ENCODE measurements at regions not wholly inside any gene's neighbourhood (a gene's known extent, or its start where the extent isn't known, plus 50 kb on each side); places are given as distances from the start of the nearest gene placed in this dataset.

DNA sequence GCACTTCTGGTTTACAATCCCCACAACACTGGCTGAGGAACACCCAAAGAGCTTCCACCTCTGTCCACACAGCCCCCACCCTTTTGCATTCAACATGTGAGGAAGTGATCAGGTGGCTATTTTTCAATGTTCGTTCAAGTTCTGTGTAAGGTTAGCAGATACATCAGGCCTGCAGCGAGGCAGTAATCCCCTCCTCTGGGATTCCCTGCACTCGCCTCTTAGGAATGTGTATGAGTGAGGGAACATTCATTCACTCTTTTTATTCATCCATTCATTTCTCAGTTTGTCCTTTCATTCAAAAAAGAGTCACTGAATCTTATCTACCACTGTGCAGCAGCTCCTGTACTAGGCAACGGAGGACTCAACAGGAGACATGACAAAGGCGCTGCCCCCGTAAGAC is 236.4 kb upstream of the PRDM1 start:
- no peaks in the 10 kb centered on the region; the same call in 1 of the 2 replicates for H3K9me3 ChIP-seq (ENCODE audit: insufficient read depth, low read length)
- H3K36me3 ChIP-seq (ENCODE audit: insufficient read depth, insufficient read length, low read length): no peaks in the 10 kb centered on the region
- DNase-seq (ENCODE audit: low read depth, low spot score): no peak
- peaks cover 2% of the 10 kb centered on the region for H3K4me1 ChIP-seq (ENCODE audit: insufficient read depth, insufficient read length)
- H3K27me3 ChIP-seq (ENCODE audit: insufficient read depth, insufficient read length): no peaks in the 10 kb centered on the region
- H3K4me3 ChIP-seq (ENCODE audit: insufficient read length, low read depth): no peak overlapping the region
- TF ChIP-seq ZNF274 (IDR thresholded peaks at IDR 0.05; ENCODE audit: low read depth, low read length): no peak
- no peak overlapping the region for H3K9ac ChIP-seq (ENCODE audit: insufficient read length, low read depth)

DNA sequence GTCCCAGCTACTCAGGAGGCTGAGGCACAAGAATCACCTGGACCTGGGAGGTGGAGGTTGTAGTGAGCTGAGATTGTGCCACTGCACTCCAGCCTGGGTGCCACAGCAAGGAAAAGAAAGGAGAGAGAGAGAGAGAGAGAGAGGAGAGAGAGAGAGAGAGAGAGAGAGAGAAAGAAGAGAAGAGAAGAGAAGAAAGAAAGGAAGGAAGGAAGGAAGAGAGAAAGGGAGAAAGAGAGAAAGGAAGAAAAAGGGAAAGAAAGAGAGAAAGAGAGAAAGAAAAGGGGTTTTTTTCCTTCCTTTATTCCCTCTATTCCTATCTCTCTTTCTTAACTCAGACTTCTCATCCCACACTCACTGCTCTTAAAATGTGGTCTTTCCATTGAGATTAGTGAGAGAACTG is 238.7 kb upstream of the PRDM1 start:
- Histone ChIP-seq H3K36me3 (ENCODE audit: insufficient read depth, insufficient read length, low read length) (no peaks in the 10 kb centered on the region), H3K9ac (ENCODE audit: insufficient read length, low read depth) (no peak overlapping the region), H3K9me3 (ENCODE audit: insufficient read depth, low read length) (no peaks in the 10 kb centered on the region), H3K4me3 (ENCODE audit: insufficient read length, low read depth) (no peak overlapping the region), H3K4me1 (ENCODE audit: insufficient read depth, insufficient read length) (peaks cover 2% of the 10 kb centered on the region), H3K27me3 (ENCODE audit: insufficient read depth, insufficient read length) (no peaks in the 10 kb centered on the region)
- DNase-seq (ENCODE audit: low read depth, low spot score): no peak
- TF ChIP-seq ZNF274 (IDR thresholded peaks at IDR 0.05; ENCODE audit: low read depth, low read length) (no peak), YY1 (IDR thresholded peaks at IDR 0.05; ENCODE audit: insufficient read depth, insufficient read length) (no peak), SUZ12 (IDR thresholded peaks at IDR 0.05; ENCODE audit: extremely low read depth, insufficient read depth, insufficient read length) (no peak)

DNA sequence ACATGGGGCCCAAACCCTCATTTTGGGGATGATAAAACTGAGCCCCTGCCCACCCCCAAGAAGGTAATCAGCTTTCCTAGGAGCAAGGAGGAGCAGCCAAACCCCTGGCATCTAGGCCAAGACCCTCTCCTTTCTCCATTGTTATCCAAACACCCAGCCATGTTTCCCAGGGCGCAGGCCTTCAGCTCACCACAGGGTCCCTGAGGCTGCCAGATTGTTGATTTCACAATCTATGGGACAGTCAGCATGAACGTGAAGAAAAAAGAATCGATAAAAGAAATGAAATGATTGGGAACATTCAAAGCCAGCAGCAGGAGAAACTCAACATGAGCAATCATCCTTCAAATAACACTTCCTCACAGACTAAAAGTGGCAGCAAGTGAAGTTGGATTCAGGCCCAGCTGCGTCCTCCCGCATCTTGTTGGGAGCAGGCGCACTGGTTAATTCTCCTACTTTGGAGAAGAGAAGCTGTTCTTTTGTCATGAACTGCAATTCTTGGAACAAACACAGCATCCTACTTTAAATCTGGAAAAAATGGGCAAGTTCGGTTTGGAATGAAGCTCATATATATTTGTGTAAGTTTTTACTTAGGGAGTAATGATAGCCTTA is 241.8 kb upstream of the PRDM1 start:
- H3K27me3 ChIP-seq (ENCODE audit: insufficient read depth, insufficient read length): no peaks in the 10 kb centered on the region
- DNase-seq (ENCODE audit: low read depth, low spot score): no peak
- H3K4me3 ChIP-seq (ENCODE audit: insufficient read length, low read depth): no peak overlapping the region
- H3K9ac ChIP-seq (ENCODE audit: insufficient read length, low read depth): no peak overlapping the region
- H3K36me3 ChIP-seq (ENCODE audit: insufficient read depth, insufficient read length, low read length): no peaks in the 10 kb centered on the region
- H3K4me1 ChIP-seq (ENCODE audit: insufficient read depth, insufficient read length): no peaks in the 10 kb centered on the region
- TF ChIP-seq YY1 (IDR thresholded peaks at IDR 0.05; ENCODE audit: insufficient read depth, insufficient read length) (no peak), ZNF274 (IDR thresholded peaks at IDR 0.05; ENCODE audit: low read depth, low read length) (no peak), SUZ12 (IDR thresholded peaks at IDR 0.05; ENCODE audit: extremely low read depth, insufficient read depth, insufficient read length) (no peak)
- H3K9me3 ChIP-seq (ENCODE audit: insufficient read depth, low read length): no peaks in the 10 kb centered on the region

DNA sequence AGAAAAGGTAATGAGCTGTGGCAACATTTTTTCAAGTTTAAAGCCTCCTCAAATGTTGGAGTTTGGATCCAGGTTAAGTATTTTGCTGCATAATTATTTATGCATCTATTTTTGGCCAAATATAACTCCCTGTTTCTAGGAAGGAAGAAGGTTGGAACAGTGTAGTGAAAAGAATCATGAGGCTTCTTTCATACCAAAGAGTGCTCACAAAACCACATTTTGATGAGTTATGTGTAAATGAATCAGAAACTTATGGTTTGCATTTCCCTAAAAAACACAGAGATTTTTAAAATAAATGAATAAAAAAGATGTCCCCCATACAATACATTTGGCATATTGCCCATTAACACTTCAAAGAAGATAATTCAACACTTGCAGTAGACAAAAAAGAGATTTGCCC is 246.9 kb upstream of the PRDM1 start:
- no peak for DNase-seq (ENCODE audit: low read depth, low spot score)
- TF ChIP-seq SUZ12 (IDR thresholded peaks at IDR 0.05; ENCODE audit: extremely low read depth, insufficient read depth, insufficient read length) (no peak), ZNF274 (IDR thresholded peaks at IDR 0.05; ENCODE audit: low read depth, low read length) (no peak), YY1 (IDR thresholded peaks at IDR 0.05; ENCODE audit: insufficient read depth, insufficient read length) (no peak)
- no peak overlapping the region for H3K9ac ChIP-seq (ENCODE audit: insufficient read length, low read depth)
- H3K36me3 ChIP-seq (ENCODE audit: insufficient read depth, insufficient read length, low read length): no peaks in the 10 kb centered on the region
- no peaks in the 10 kb centered on the region for H3K27me3 ChIP-seq (ENCODE audit: insufficient read depth, insufficient read length)
- no peak overlapping the region for H3K4me3 ChIP-seq (ENCODE audit: insufficient read length, low read depth)
- no peaks in the 10 kb centered on the region for H3K9me3 ChIP-seq (ENCODE audit: insufficient read depth, low read length)
- no peaks in the 10 kb centered on the region for H3K4me1 ChIP-seq (ENCODE audit: insufficient read depth, insufficient read length)

DNA sequence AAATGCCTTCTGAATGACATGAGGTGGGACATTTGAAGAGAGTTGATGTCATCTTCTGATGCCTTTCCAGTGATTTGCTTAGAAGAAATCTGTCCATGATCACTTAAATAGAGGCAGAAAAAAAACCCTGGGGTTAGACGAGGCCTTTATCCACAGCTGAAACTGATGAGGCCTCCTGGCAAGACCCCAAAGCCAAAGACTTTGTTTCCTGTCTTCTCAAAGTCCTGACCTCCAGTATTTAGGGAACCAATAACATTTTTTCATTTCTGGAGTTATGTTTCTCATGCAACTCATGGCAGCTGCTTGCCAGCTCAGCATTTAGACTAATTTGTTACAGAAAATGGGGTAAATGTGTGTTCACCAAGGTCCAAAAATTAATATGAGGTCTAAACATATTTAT is 248.0 kb upstream of the PRDM1 start:
- Histone ChIP-seq H3K4me3 (ENCODE audit: insufficient read length, low read depth) (no peak overlapping the region), H3K4me1 (ENCODE audit: insufficient read depth, insufficient read length) (no peaks in the 10 kb centered on the region), H3K27me3 (ENCODE audit: insufficient read depth, insufficient read length) (no peaks in the 10 kb centered on the region), H3K36me3 (ENCODE audit: insufficient read depth, insufficient read length, low read length) (no peaks in the 10 kb centered on the region), H3K9ac (ENCODE audit: insufficient read length, low read depth) (no peak overlapping the region), H3K9me3 (ENCODE audit: insufficient read depth, low read length) (no peaks in the 10 kb centered on the region)
- no peak for TF ChIP-seq ZNF274 (IDR thresholded peaks at IDR 0.05; ENCODE audit: low read depth, low read length)
- no peak for TF ChIP-seq SUZ12 (IDR thresholded peaks at IDR 0.05; ENCODE audit: extremely low read depth, insufficient read depth, insufficient read length)
- TF ChIP-seq YY1 (IDR thresholded peaks at IDR 0.05; ENCODE audit: insufficient read depth, insufficient read length): no peak
- DNase-seq (ENCODE audit: low read depth, low spot score): no peak

DNA sequence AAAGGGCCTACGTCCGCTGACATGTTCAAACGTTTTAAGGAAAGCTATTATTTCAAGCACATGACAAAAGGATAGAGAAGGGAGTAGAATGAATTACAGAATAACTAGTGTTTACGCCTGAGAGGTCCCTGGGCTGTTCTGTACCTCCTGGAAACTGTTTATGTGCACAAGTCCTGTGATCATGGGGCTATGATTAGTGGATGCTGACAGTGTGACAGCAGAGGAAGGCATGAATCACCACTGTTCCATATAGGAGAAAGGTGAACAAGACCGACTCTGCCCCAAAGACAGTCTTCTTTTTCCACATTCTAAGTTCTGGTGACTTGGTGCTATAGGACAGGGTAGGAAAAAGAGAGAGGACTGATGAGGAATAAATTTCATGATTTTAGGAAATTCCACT is 249.2 kb upstream of the PRDM1 start:
- H3K36me3 ChIP-seq (ENCODE audit: insufficient read depth, insufficient read length, low read length): no peaks in the 10 kb centered on the region
- no peaks in the 10 kb centered on the region for H3K27me3 ChIP-seq (ENCODE audit: insufficient read depth, insufficient read length)
- no peak for TF ChIP-seq ZNF274 (IDR thresholded peaks at IDR 0.05; ENCODE audit: low read depth, low read length)
- no peak for TF ChIP-seq SUZ12 (IDR thresholded peaks at IDR 0.05; ENCODE audit: extremely low read depth, insufficient read depth, insufficient read length)
- no peak for TF ChIP-seq YY1 (IDR thresholded peaks at IDR 0.05; ENCODE audit: insufficient read depth, insufficient read length)

DNA sequence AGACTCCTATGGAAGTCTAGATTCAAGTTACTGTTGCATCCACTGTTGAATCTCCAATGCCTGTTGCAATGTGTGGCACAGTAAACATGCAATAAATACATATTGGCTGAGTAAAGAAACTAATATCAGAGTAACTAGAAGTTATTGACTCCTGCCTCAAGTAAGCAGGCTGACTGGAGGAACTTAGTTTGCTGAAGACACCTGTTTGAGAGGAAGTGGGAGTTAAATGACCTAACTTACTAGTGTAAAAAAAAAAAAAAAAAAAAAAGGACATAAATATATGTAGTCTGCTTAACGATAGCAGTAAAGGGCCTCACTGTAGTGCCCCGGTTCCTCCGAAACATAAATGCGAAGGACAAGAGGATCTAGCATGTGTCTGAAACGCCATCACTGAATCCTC is 249.8 kb upstream of the PRDM1 start:
- TF ChIP-seq YY1 (IDR thresholded peaks at IDR 0.05; ENCODE audit: insufficient read depth, insufficient read length) (no peak), ZNF274 (IDR thresholded peaks at IDR 0.05; ENCODE audit: low read depth, low read length) (no peak), SUZ12 (IDR thresholded peaks at IDR 0.05; ENCODE audit: extremely low read depth, insufficient read depth, insufficient read length) (no peak)
- Histone ChIP-seq H3K36me3 (ENCODE audit: insufficient read depth, insufficient read length, low read length) (no peaks in the 10 kb centered on the region), H3K27me3 (ENCODE audit: insufficient read depth, insufficient read length) (no peaks in the 10 kb centered on the region), H3K9ac (ENCODE audit: insufficient read length, low read depth) (no peak overlapping the region), H3K4me1 (ENCODE audit: insufficient read depth, insufficient read length) (no peaks in the 10 kb centered on the region), H3K9me3 (ENCODE audit: insufficient read depth, low read length) (no peaks in the 10 kb centered on the region), H3K4me3 (ENCODE audit: insufficient read length, low read depth) (no peak overlapping the region)
- DNase-seq (ENCODE audit: low read depth, low spot score): no peak

More for the DNA sequence above, 249.2 kb upstream of the PRDM1 start:
- Histone ChIP-seq H3K4me1 (ENCODE audit: insufficient read depth, insufficient read length) (no peaks in the 10 kb centered on the region), H3K9ac (ENCODE audit: insufficient read length, low read depth) (no peak overlapping the region), H3K4me3 (ENCODE audit: insufficient read length, low read depth) (no peak overlapping the region), H3K9me3 (ENCODE audit: insufficient read depth, low read length) (no peaks in the 10 kb centered on the region)
- DNase-seq (ENCODE audit: low read depth, low spot score): no peak
